Prostate gland (tissue), 2 donors: ENCODE measurements at regions not wholly inside any gene's neighbourhood (a gene's known extent, or its start where the extent isn't known, plus 50 kb on each side); places are given as distances from the start of the nearest gene placed in this dataset.

Source experiments
- POLR2A ChIP-seq: fragments of 450-650 bp; IDR thresholded peaks from one replicate; pipeline ENCODE4 v1.6.1; 2016; ENCODE audit warnings: antibody characterized with exemption, mild to moderate bottlenecking
- POLR2AphosphoS5 ChIP-seq: sonication (generic); formaldehyde crosslinking; IDR thresholded peaks from one replicate; pipeline ENCODE4 v1.6.1; 2017; ENCODE audit warnings: antibody characterized with exemption
- TF ChIP-seq, protein P1 (sequence below), 4 experiments: fragments of 200-600 bp in 2 of 4; fragments of 450-650 bp in 2 of 4; sonication (generic) in 2 of 4; IDR thresholded peaks; 1 replicate in 3 of 4; 2 replicates in 1 of 4; pipeline ENCODE4 v1.5.1; 2016 to 2019; ENCODE audit warnings: antibody characterized with exemption in 4 of 4, mild to moderate bottlenecking in 2 of 4, moderate library complexity in 2 of 4

DNA sequence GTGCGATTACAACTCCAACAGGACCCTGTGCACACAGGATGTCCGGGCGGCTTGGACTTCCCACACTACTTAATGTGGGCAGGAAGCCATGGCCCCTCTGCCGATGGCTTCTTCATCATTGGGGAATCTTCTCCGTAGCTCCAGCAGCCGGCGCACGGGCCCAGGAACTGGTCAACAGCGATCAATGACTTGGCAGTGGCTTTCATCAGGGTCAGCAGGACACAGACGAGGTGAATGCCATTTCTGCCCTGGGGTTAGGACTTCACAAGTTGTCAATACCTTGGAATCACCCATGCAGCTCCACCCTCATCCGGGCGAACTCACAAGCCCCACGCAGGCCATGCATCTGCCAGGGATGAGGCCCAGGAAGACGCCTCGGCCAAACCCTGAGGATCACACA lies 645.7 kb downstream of the BRD1 start:
- TF ChIP-seq, protein P1, sequence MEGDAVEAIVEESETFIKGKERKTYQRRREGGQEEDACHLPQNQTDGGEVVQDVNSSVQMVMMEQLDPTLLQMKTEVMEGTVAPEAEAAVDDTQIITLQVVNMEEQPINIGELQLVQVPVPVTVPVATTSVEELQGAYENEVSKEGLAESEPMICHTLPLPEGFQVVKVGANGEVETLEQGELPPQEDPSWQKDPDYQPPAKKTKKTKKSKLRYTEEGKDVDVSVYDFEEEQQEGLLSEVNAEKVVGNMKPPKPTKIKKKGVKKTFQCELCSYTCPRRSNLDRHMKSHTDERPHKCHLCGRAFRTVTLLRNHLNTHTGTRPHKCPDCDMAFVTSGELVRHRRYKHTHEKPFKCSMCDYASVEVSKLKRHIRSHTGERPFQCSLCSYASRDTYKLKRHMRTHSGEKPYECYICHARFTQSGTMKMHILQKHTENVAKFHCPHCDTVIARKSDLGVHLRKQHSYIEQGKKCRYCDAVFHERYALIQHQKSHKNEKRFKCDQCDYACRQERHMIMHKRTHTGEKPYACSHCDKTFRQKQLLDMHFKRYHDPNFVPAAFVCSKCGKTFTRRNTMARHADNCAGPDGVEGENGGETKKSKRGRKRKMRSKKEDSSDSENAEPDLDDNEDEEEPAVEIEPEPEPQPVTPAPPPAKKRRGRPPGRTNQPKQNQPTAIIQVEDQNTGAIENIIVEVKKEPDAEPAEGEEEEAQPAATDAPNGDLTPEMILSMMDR (IDR thresholded peaks at IDR 0.05) = no peak
- TF ChIP-seq POLR2AphosphoS5 (no peak), POLR2A (no peak)
